SK-N-SH (cell line): ENCODE measurements at regions not wholly inside any gene's neighbourhood (a gene's known extent, or its start where the extent isn't known, plus 50 kb on each side); places are given as distances from the start of the nearest gene placed in this dataset.
A peak's percentile ranks its signal among the peaks of the same experiment; 100 is the strongest.
"Not testable (repeated sequence)": the region's sequence is repeated elsewhere in the genome, so short reads cannot be mapped to it uniquely, and the experiment has no call there.

Source experiments
- CTCF ChIA-PET: fragments of 300-600, 350-600 bp; formaldehyde crosslinking; extraction: SDS; loops from one replicate; lab custom pipeline; 2021; lab: Yijun Ruan, JAX
- POLR2A ChIA-PET: fragments of 350-600 bp; sonication (Branson Sonifier 250); formaldehyde crosslinking; extraction: SDS; loops from one replicate; lab custom pipeline; 2020; ENCODE audit warnings: antibody characterized with exemption, inconsistent platforms; lab: Yijun Ruan, JAX
- DNase-seq: peaks from one replicate; pipeline ENCODE4 v3.0.0; 2012
- H2AFZ ChIP-seq: fragments of 200-600 bp; sonication (generic); 2 replicates; pipeline ENCODE4 v1.8.1; 2016; ENCODE audit warnings: antibody characterized with exemption, mild to moderate bottlenecking, low read depth
- H3F3A ChIP-seq: fragments of 200-600 bp; sonication (generic); replicated peaks from 2 replicates; pipeline ENCODE3; 2016; ENCODE audit warnings: antibody characterized with exemption, mild to moderate bottlenecking; ENCODE audit not compliant: insufficient read depth
- H3K27ac ChIP-seq, 2 experiments: fragments of 200-500 bp in 1 of 2; fragments of 200-600 bp in 1 of 2; sonication (Bioruptor generic) in 1 of 2; sonication (generic), shearing (Covaris generic) in 1 of 2; 2 replicates each; pipeline versions ENCODE4 v1.5.1 to v1.6.1; 2014 to 2016; ENCODE audit warnings: low read depth in 2 of 2, inconsistent platforms in 1 of 2, low read length in 1 of 2, mild to moderate bottlenecking in 1 of 2, mixed read lengths in 1 of 2
- H3K27me3 ChIP-seq: fragments of 200-600 bp; sonication (generic), shearing (Covaris generic); 2 replicates; pipeline ENCODE4 v1.6.1; 2016; ENCODE audit warnings: mixed run types; ENCODE audit not compliant: insufficient read depth
- H3K36me3 ChIP-seq, 2 experiments: fragments of 200-500 bp in 1 of 2; fragments of 200-600 bp in 1 of 2; sonication (Bioruptor generic) in 1 of 2; sonication (generic) in 1 of 2; replicated peaks in 1 of 2; 2 replicates each; pipeline versions ENCODE3 to v1.5.1; 2014 to 2016; ENCODE audit warnings: low read length in 1 of 2, mild to moderate bottlenecking in 1 of 2; ENCODE audit not compliant: insufficient read depth in 2 of 2, control insufficient read depth in 1 of 2
- H3K4me1 ChIP-seq, 2 experiments: fragments of 200-500 bp in 1 of 2; fragments of 200-600 bp in 1 of 2; sonication (Bioruptor generic) in 1 of 2; sonication (generic), shearing (Covaris generic) in 1 of 2; 2 replicates each; pipeline versions ENCODE4 v1.5.1 to v1.6.1; 2014 to 2016; ENCODE audit warnings: low read depth in 1 of 2, low read length in 1 of 2, mixed run types in 1 of 2; ENCODE audit not compliant: insufficient read depth in 2 of 2, control insufficient read depth in 1 of 2
- H3K4me2 ChIP-seq: fragments of 200-600 bp; sonication (generic), shearing (Covaris generic); 2 replicates; pipeline ENCODE4 v1.6.1; 2017; ENCODE audit warnings: mixed run types
- H3K4me3 ChIP-seq, 2 experiments: fragments of 200-500 bp in 1 of 2; fragments of 200-600 bp in 1 of 2; sonication (Bioruptor generic) in 1 of 2; sonication (generic), shearing (Covaris generic) in 1 of 2; 2 replicates each; pipeline versions ENCODE4 v1.5.1 to v1.8.1; 2014 to 2016; ENCODE audit warnings: low read depth in 2 of 2, inconsistent platforms in 1 of 2, low read length in 1 of 2, mild to moderate bottlenecking in 1 of 2, mixed read lengths in 1 of 2, moderate library complexity in 1 of 2
- H3K79me2 ChIP-seq: fragments of 200-600 bp; sonication (generic); 2 replicates; pipeline ENCODE4 v1.8.1; 2017; ENCODE audit warnings: mild to moderate bottlenecking; ENCODE audit not compliant: insufficient read depth
- H3K9ac ChIP-seq: fragments of 200-600 bp; sonication (generic); 2 replicates; pipeline ENCODE4 v1.6.1; 2017; ENCODE audit warnings: mixed run types
- H3K9me2 ChIP-seq: fragments of 200-600 bp; sonication (generic); 2 replicates; pipeline ENCODE4 v1.6.1; 2017; ENCODE audit warnings: mixed run types
- H3K9me3 ChIP-seq: fragments of 200-600 bp; sonication (generic); 2 replicates; pipeline ENCODE4 v1.6.1; 2017; ENCODE audit warnings: mixed run types, mild to moderate bottlenecking, moderate library complexity
- H4K20me1 ChIP-seq: fragments of 200-600 bp; sonication (generic); 2 replicates; pipeline ENCODE4 v1.6.1; 2017; ENCODE audit warnings: mild to moderate bottlenecking, mixed run types; ENCODE audit not compliant: insufficient read depth
- ELF1 ChIP-seq: IDR thresholded peaks from 2 replicates; pipeline ENCODE4 v1.4.0; 2012
- EZH2phosphoT487 ChIP-seq: fragments of 200-600 bp; sonication (generic); IDR thresholded peaks from 2 replicates; pipeline ENCODE4 v1.6.1; 2017; ENCODE audit warnings: low read depth, mixed run types, mild to moderate bottlenecking, antibody characterized with exemption, moderate library complexity, borderline replicate concordance
- FOXJ3 ChIP-seq: sonication (generic); formaldehyde crosslinking; IDR thresholded peaks from 2 replicates; pipeline ENCODE4 v1.5.1; 2020; ENCODE audit warnings: mild to moderate bottlenecking, missing genetic modification reagents
- FOXM1 ChIP-seq: IDR thresholded peaks from 2 replicates; pipeline ENCODE4 v1.4.0; 2012; ENCODE audit warnings: low read depth, mild to moderate bottlenecking
- GATA2 ChIP-seq: sonication (generic); formaldehyde crosslinking; IDR thresholded peaks from 2 replicates; pipeline ENCODE4 v1.5.0; 2020; ENCODE audit warnings: mild to moderate bottlenecking, missing genetic modification reagents
- MEF2A ChIP-seq: IDR thresholded peaks from 2 replicates; pipeline ENCODE4 v1.4.0; 2012; ENCODE audit warnings: low read depth, borderline replicate concordance
- RAD21 ChIP-seq: IDR thresholded peaks from 2 replicates; pipeline ENCODE4 v1.6.1; 2012; ENCODE audit warnings: mild to moderate bottlenecking, low read length
- RFX5 ChIP-seq: IDR thresholded peaks from 2 replicates; pipeline ENCODE4 v1.6.1; 2012; ENCODE audit warnings: mild to moderate bottlenecking, improper control_type of control experiment, low read length
- RXRA ChIP-seq: IDR thresholded peaks from 2 replicates; pipeline ENCODE4 v1.4.0; 2012; ENCODE audit warnings: low read depth, mild to moderate bottlenecking, borderline replicate concordance
- TCF12 ChIP-seq: IDR thresholded peaks from 2 replicates; pipeline ENCODE4 v1.4.0; 2012
- TEAD4 ChIP-seq: IDR thresholded peaks from 2 replicates; pipeline ENCODE4 v1.4.0; 2012; ENCODE audit warnings: mild to moderate bottlenecking, borderline replicate concordance; ENCODE audit not compliant: insufficient read depth
- WGBS: methylation state at CpG from one replicate; pipeline ENCODE4 v1.1.6; 2017; ENCODE audit warnings: low lambda C conversion rate; 5-methylcytosine and 5-hydroxymethylcytosine counted together
- TF ChIP-seq, protein P1 (sequence below): fragments of 200-600 bp; sonication (generic); IDR thresholded peaks from 2 replicates; pipeline ENCODE4 v1.6.1; 2017; ENCODE audit warnings: antibody characterized with exemption, mild to moderate bottlenecking, moderate library complexity
- TF ChIP-seq, protein P2 (sequence below): IDR thresholded peaks from 2 replicates; pipeline ENCODE4 v1.4.0; 2012; ENCODE audit warnings: low read depth
- TF ChIP-seq, protein P3 (sequence below): IDR thresholded peaks from 2 replicates; pipeline ENCODE4 v1.4.0; 2012; ENCODE audit warnings: low read depth, borderline replicate concordance
- TF ChIP-seq, protein P4 (sequence below): fragments of 150-350 bp; IDR thresholded peaks from 2 replicates; pipeline ENCODE4 v1.6.1; 2016; ENCODE audit warnings: mild to moderate bottlenecking, low read depth, low read length

GRCh38 chr14:28635387-28635786 is 131.2 kb upstream of the FOXG1 start:
- Histone ChIP-seq H3K36me3 (no peaks in the 10 kb centered on the region), H3K4me1 (no peaks in the 10 kb centered on the region), H3K27me3 (no peaks in the 10 kb centered on the region), H3F3A (no peaks in the 10 kb centered on the region), H3K4me3 (no peak overlapping the region), H3K79me2 (no peaks in the 10 kb centered on the region), H3K9me2 (no peaks in the 10 kb centered on the region), H3K9me3 (no peaks in the 10 kb centered on the region), H3K4me2 (no peak overlapping the region), H3K27ac (no peak overlapping the region), H2AFZ (no peak overlapping the region), H3K9ac (no peak overlapping the region), H4K20me1 (no peaks in the 10 kb centered on the region)
- POLR2A ChIA-PET: no interaction called here
- TF ChIP-seq RAD21: peak; percentile 50
- TF ChIP-seq, protein P1, sequence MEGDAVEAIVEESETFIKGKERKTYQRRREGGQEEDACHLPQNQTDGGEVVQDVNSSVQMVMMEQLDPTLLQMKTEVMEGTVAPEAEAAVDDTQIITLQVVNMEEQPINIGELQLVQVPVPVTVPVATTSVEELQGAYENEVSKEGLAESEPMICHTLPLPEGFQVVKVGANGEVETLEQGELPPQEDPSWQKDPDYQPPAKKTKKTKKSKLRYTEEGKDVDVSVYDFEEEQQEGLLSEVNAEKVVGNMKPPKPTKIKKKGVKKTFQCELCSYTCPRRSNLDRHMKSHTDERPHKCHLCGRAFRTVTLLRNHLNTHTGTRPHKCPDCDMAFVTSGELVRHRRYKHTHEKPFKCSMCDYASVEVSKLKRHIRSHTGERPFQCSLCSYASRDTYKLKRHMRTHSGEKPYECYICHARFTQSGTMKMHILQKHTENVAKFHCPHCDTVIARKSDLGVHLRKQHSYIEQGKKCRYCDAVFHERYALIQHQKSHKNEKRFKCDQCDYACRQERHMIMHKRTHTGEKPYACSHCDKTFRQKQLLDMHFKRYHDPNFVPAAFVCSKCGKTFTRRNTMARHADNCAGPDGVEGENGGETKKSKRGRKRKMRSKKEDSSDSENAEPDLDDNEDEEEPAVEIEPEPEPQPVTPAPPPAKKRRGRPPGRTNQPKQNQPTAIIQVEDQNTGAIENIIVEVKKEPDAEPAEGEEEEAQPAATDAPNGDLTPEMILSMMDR: peak; percentile 68
- no peak for TF ChIP-seq RFX5
- DNase-seq: no peak
- under 1% methylated on average over 7 of the region's 7 CpGs for WGBS
- CTCF ChIA-PET: interaction anchor here (1.5 kb wide), 1 partner anchor 10 kb away, joined by 4 read pairs; no protein-coding TSS in a partner anchor

GRCh38 chr14:28635816-28636215 is 130.8 kb upstream of the FOXG1 start:
- H3K79me2 ChIP-seq, H2AFZ ChIP-seq, POLR2A ChIA-PET, H3K4me2 ChIP-seq, DNase-seq, H3K9me3 ChIP-seq, H3K36me3 ChIP-seq, H3F3A ChIP-seq, H3K27ac ChIP-seq, H3K27me3 ChIP-seq, H3K4me1 ChIP-seq, H3K9ac ChIP-seq, H3K4me3 ChIP-seq, H3K9me2 ChIP-seq, H4K20me1 ChIP-seq: not testable (repeated sequence)
- CTCF ChIA-PET: interaction anchor here (1.5 kb wide), 1 partner anchor 9 kb away, joined by 4 read pairs; no protein-coding TSS in a partner anchor
- 6% methylated on average over 2 of the region's 2 CpGs for WGBS

DNA sequence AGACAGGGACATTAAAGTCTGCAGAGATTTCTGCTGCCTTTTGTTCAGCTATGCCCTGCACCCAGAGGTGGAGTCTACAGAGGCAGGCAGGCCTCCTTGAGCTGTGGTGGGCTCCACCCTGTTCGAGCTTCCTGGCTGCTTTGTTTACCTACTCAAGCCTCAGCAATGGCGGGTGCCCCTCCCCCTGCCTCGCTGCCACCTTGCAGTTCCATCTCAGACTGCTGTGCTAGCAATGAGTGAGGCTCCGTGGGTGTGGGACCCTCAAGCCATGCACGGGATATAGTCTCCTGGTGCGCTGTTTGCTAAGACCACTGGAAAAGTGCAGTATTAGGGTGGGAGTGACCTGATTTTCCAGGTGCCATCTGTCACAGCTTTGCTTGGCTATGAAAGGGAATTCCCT is 125.4 kb upstream of the FOXG1 start:
- H3K27me3 ChIP-seq, H3K4me3 ChIP-seq, H3K4me2 ChIP-seq, H3K4me1 ChIP-seq, H3K36me3 ChIP-seq, H3K9me3 ChIP-seq, H3K27ac ChIP-seq, DNase-seq, H3K79me2 ChIP-seq, H3K9ac ChIP-seq, POLR2A ChIA-PET, H3K9me2 ChIP-seq, H3F3A ChIP-seq, CTCF ChIA-PET, H4K20me1 ChIP-seq, H2AFZ ChIP-seq: not testable (repeated sequence)
- 7% methylated on average over 3 of the region's 6 CpGs for WGBS

DNA sequence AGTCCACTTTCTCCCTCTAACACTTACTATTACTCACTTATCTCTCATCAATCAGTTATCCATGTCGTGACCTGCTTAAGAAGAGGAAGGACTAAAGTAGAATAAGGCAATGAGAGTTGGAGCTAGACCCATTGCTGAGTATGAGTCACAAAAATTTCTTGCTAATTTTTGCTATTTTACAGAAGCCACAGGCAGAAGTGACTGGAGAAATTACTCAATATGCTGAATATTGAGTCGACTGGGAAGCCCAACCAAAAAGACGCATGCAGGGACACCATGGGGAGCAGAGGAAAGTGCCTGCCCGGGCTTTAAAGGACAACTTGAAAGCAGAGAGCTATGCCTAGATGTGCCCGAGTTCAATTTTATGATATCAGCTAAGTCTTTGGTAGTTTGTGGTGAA is 115.4 kb upstream of the FOXG1 start:
- no peak for DNase-seq
- H3K4me2 ChIP-seq: no peak overlapping the region
- 15% methylated on average over 5 of the region's 5 CpGs for WGBS
- H3K4me3 ChIP-seq: no peak overlapping the region
- no peaks in the 10 kb centered on the region for H4K20me1 ChIP-seq
- no peaks in the 10 kb centered on the region for H3K9me2 ChIP-seq
- no peaks in the 10 kb centered on the region for H3K4me1 ChIP-seq
- H3K9me3 ChIP-seq: no peaks in the 10 kb centered on the region
- ChIA-PET POLR2A (no interaction called here), CTCF (no interaction called here)
- H3K79me2 ChIP-seq: no peaks in the 10 kb centered on the region
- no peak overlapping the region for H3K9ac ChIP-seq
- no peak overlapping the region; the same call in 1 of the 2 replicates for H2AFZ ChIP-seq
- no peak overlapping the region for H3K27ac ChIP-seq
- no peaks in the 10 kb centered on the region for H3K27me3 ChIP-seq
- no peaks in the 10 kb centered on the region for H3K36me3 ChIP-seq
- H3F3A ChIP-seq: no peaks in the 10 kb centered on the region
- TF ChIP-seq, protein P2, sequence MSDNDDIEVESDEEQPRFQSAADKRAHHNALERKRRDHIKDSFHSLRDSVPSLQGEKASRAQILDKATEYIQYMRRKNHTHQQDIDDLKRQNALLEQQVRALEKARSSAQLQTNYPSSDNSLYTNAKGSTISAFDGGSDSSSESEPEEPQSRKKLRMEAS: no peak
- TF ChIP-seq TEAD4 (no peak), TCF12 (no peak), RXRA (no peak), ELF1 (no peak), GATA2 (no peak), RFX5 (no peak), MEF2A (no peak), EZH2phosphoT487 (no peak), FOXJ3 (CRISPR knock-in tag) (no peak), FOXM1 (no peak)
- TF ChIP-seq, protein P3, sequence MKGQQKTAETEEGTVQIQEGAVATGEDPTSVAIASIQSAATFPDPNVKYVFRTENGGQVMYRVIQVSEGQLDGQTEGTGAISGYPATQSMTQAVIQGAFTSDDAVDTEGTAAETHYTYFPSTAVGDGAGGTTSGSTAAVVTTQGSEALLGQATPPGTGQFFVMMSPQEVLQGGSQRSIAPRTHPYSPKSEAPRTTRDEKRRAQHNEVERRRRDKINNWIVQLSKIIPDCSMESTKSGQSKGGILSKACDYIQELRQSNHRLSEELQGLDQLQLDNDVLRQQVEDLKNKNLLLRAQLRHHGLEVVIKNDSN: no peak
- TF ChIP-seq, protein P4, sequence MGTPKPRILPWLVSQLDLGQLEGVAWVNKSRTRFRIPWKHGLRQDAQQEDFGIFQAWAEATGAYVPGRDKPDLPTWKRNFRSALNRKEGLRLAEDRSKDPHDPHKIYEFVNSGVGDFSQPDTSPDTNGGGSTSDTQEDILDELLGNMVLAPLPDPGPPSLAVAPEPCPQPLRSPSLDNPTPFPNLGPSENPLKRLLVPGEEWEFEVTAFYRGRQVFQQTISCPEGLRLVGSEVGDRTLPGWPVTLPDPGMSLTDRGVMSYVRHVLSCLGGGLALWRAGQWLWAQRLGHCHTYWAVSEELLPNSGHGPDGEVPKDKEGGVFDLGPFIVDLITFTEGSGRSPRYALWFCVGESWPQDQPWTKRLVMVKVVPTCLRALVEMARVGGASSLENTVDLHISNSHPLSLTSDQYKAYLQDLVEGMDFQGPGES: no peak
